ENCODE measurements at regions not wholly inside any gene's neighbourhood (a gene's known extent, or its start where the extent isn't known, plus 50 kb on each side); places are given as distances from the start of the nearest gene placed in this dataset.

- H3K27me3 ChIP-seq (replicated peaks) = no peaks in the 10 kb centered on the region
- H3K4me1 ChIP-seq (replicated peaks) = no peaks in the 10 kb centered on the region
- DNase-seq (ENCODE audit: low read depth in 1 of 2, low spot score in 2 of 2) = peak in 1 of 2 experiments; percentile 34
- no peak overlapping the region for H3K27ac ChIP-seq
- no peak overlapping the region for H3K4me3 ChIP-seq
- no peaks in the 10 kb centered on the region for H3K9me3 ChIP-seq (replicated peaks)
- H3K36me3 ChIP-seq = no peaks in the 10 kb centered on the region
Observed at GRCh38 chr2:238963161-238963970, 115.5 kb downstream of the TWIST2 start.

- Histone ChIP-seq H3K27me3 (replicated peaks) (no peaks in the 10 kb centered on the region), H3K9me3 (replicated peaks) (no peaks in the 10 kb centered on the region), H3K4me1 (replicated peaks) (no peaks in the 10 kb centered on the region), H3K4me3 (no peak overlapping the region), H3K27ac (no peak overlapping the region), H3K36me3 (no peaks in the 10 kb centered on the region)
- DNase-seq (ENCODE audit: low read depth in 1 of 2, low spot score in 2 of 2) = no peak
Observed at GRCh38 chr2:238963971-238964328, 116.1 kb downstream of the TWIST2 start.

- Histone ChIP-seq H3K27ac (no peak overlapping the region), H3K27me3 (replicated peaks) (no peaks in the 10 kb centered on the region), H3K4me1 (replicated peaks) (no peaks in the 10 kb centered on the region), H3K4me3 (no peak overlapping the region), H3K36me3 (no peaks in the 10 kb centered on the region), H3K9me3 (replicated peaks) (no peaks in the 10 kb centered on the region)
- peak in 1 of 2 experiments; percentile 35 for DNase-seq (ENCODE audit: low read depth in 1 of 2, low spot score in 2 of 2)
Observed at GRCh38 chr2:238964544-238965067, 116.7 kb downstream of the TWIST2 start.

- H3K36me3 ChIP-seq = no peaks in the 10 kb centered on the region
- peak in 1 of 2 experiments; percentile 40 for DNase-seq (ENCODE audit: low read depth in 1 of 2, low spot score in 2 of 2)
- no peaks in the 10 kb centered on the region for H3K27me3 ChIP-seq (replicated peaks)
- H3K9me3 ChIP-seq (replicated peaks) = no peaks in the 10 kb centered on the region
- no peaks in the 10 kb centered on the region for H3K4me1 ChIP-seq (replicated peaks)
- H3K4me3 ChIP-seq = no peak overlapping the region
- no peak overlapping the region for H3K27ac ChIP-seq
Observed at GRCh38 chr2:238965371-238966071, 117.6 kb downstream of the TWIST2 start.

- H3K4me1 ChIP-seq (replicated peaks) = no peaks in the 10 kb centered on the region
- no peak overlapping the region for H3K4me3 ChIP-seq
- no peaks in the 10 kb centered on the region for H3K9me3 ChIP-seq (replicated peaks)
- no peaks in the 10 kb centered on the region for H3K36me3 ChIP-seq
- DNase-seq (ENCODE audit: low read depth in 1 of 2, low spot score in 2 of 2) = peak in 1 of 2 experiments; percentile 38
- no peaks in the 10 kb centered on the region for H3K27me3 ChIP-seq (replicated peaks)
- H3K27ac ChIP-seq = no peak overlapping the region
Observed at GRCh38 chr2:238966072-238966937, 118.4 kb downstream of the TWIST2 start.

- DNase-seq (ENCODE audit: low read depth in 1 of 2, low spot score in 2 of 2) = peak in 1 of 2 experiments; percentile 42
- Histone ChIP-seq H3K4me1 (replicated peaks) (no peaks in the 10 kb centered on the region), H3K9me3 (replicated peaks) (no peaks in the 10 kb centered on the region), H3K27me3 (replicated peaks) (no peaks in the 10 kb centered on the region), H3K4me3 (no peak overlapping the region), H3K36me3 (no peaks in the 10 kb centered on the region), H3K27ac (no peak overlapping the region)
Observed at GRCh38 chr2:238967031-238967977, 119.4 kb downstream of the TWIST2 start.

GRCh38 chr2:238967978-238968360, 120.1 kb downstream of the TWIST2 start:
- peaks cover under 1% of the 10 kb centered on the region for H3K4me1 ChIP-seq (replicated peaks)
- no peak overlapping the region for H3K27ac ChIP-seq
- H3K4me3 ChIP-seq = no peak overlapping the region
- no peaks in the 10 kb centered on the region for H3K27me3 ChIP-seq (replicated peaks)
- H3K36me3 ChIP-seq = no peaks in the 10 kb centered on the region
- no peaks in the 10 kb centered on the region for H3K9me3 ChIP-seq (replicated peaks)
- DNase-seq (ENCODE audit: low read depth in 1 of 2, low spot score in 2 of 2) = no peak

GRCh38 chr2:238968616-238969384, 120.9 kb downstream of the TWIST2 start:
- Histone ChIP-seq H3K27ac (no peak overlapping the region), H3K36me3 (no peaks in the 10 kb centered on the region), H3K27me3 (replicated peaks) (no peaks in the 10 kb centered on the region), H3K4me1 (replicated peaks) (peaks cover 8% of the 10 kb centered on the region), H3K9me3 (replicated peaks) (no peaks in the 10 kb centered on the region), H3K4me3 (no peak overlapping the region)
- no peak for DNase-seq (ENCODE audit: low read depth in 1 of 2, low spot score in 2 of 2)

- Histone ChIP-seq H3K27ac (no peak overlapping the region), H3K9me3 (replicated peaks) (no peaks in the 10 kb centered on the region), H3K4me3 (no peak overlapping the region), H3K36me3 (no peaks in the 10 kb centered on the region), H3K4me1 (replicated peaks) (peaks cover 19% of the 10 kb centered on the region), H3K27me3 (replicated peaks) (no peaks in the 10 kb centered on the region)
- no peak for DNase-seq (ENCODE audit: low read depth in 1 of 2, low spot score in 2 of 2)
Observed at GRCh38 chr2:238969857-238970256, 122.0 kb downstream of the TWIST2 start.

- Histone ChIP-seq H3K4me3 (no peak overlapping the region), H3K27me3 (replicated peaks) (no peaks in the 10 kb centered on the region), H3K36me3 (no peaks in the 10 kb centered on the region), H3K27ac (no peak overlapping the region), H3K9me3 (replicated peaks) (no peaks in the 10 kb centered on the region; the same call in 1 of the 2 replicates), H3K4me1 (replicated peaks) (peaks cover 24% of the 10 kb centered on the region)
- peak in 1 of 2 experiments; percentile 61 for DNase-seq (ENCODE audit: low read depth in 1 of 2, low spot score in 2 of 2)
Observed at GRCh38 chr2:238970553-238971081, 122.7 kb downstream of the TWIST2 start.

- no peak overlapping the region for H3K4me3 ChIP-seq
- no peaks in the 10 kb centered on the region for H3K27me3 ChIP-seq (replicated peaks)
Observed at GRCh38 chr2:238971318-238972145, 123.6 kb downstream of the TWIST2 start.

More at GRCh38 chr2:238971318-238972145, 123.6 kb downstream of the TWIST2 start:
- Histone ChIP-seq H3K27ac (no peak overlapping the region), H3K36me3 (no peaks in the 10 kb centered on the region), H3K4me1 (replicated peaks) (peaks cover 24% of the 10 kb centered on the region), H3K9me3 (replicated peaks) (peaks cover 2% of the 10 kb centered on the region; the same call in 1 of the 2 replicates)
- DNase-seq (ENCODE audit: low read depth in 1 of 2, low spot score in 2 of 2) = no peak

All from SJSA1 (cell line).